ENCODE measurements at regions not wholly inside any gene's neighbourhood (a gene's known extent, or its start where the extent isn't known, plus 50 kb on each side); places are given as distances from the start of the nearest gene placed in this dataset.

DNA sequence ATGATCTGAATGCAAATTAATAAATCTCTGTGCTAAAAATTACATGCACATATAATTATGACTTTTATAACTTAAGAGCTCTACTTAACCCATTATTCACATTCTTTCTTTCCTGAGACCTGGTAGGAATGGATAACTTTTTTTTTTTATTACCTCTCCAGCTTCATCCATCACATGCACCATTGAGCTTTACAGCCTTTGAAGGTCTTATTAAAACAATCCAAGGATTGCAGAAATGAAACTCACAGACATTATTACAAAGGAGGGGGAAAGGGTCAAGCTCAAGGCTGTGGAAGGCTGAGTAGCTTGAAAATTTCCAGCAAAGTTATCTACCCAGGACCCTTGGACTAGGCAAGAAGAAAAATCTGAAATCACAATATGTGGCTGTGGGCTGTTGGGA, 202.5 kb upstream of the GRIP1 start:
- Histone ChIP-seq H2AK5ac (ENCODE audit: low read depth, low read length) (no peak overlapping the region), H2BK5ac (ENCODE audit: low read length) (no peak overlapping the region), H3K14ac (ENCODE audit: low read length) (no peak overlapping the region), H3K23ac (ENCODE audit: low read depth, low read length, poor library complexity) (no peak overlapping the region), H3K4me1 (ENCODE audit: control insufficient read depth in 2 of 2, insufficient read depth in 1 of 2, low read depth in 1 of 2, low read length in 2 of 2) (peaks cover 0 to 15% of the 10 kb centered on the region in 2 donors), H3K79me1 (ENCODE audit: low read depth, low read length) (no peaks in the 10 kb centered on the region), H2BK120ac (ENCODE audit: low read depth, low read length) (no peak overlapping the region), H4K8ac (ENCODE audit: low read depth, low read length) (no peak overlapping the region), H3K4me2 (ENCODE audit: insufficient read depth, low read length, poor library complexity, severe bottlenecking) (no peak overlapping the region), H3K4me3 (ENCODE audit: low read length in 2 of 2) (no peak overlapping the region), H3K4ac (ENCODE audit: low read length) (no peak overlapping the region), H2BK15ac (ENCODE audit: low read length) (no peak overlapping the region), H3K9me3 (replicated peaks in 1 of 2; ENCODE audit: control insufficient read depth in 2 of 2, insufficient read depth in 1 of 2, low read depth in 1 of 2, low read length in 2 of 2) (no peaks in the 10 kb centered on the region), H2AFZ (ENCODE audit: low read length) (no peak overlapping the region), H3K27me3 (ENCODE audit: control insufficient read depth in 3 of 3, insufficient read depth in 3 of 3, low read depth in 1 of 3, low read length in 3 of 3) (no peaks in the 10 kb centered on the region), H4K91ac (ENCODE audit: low read depth, low read length, poor library complexity) (no peak overlapping the region), H2BK12ac (ENCODE audit: low read length) (no peak overlapping the region), H3K18ac (ENCODE audit: low read length) (no peak overlapping the region), H3K9ac (ENCODE audit: low read depth, low read length, poor library complexity) (no peak overlapping the region), H3K36me3 (replicated peaks in 1 of 2; ENCODE audit: control insufficient read depth in 2 of 2, insufficient read depth in 2 of 2, low read length in 2 of 2) (no peaks in the 10 kb centered on the region), H3K27ac (replicated peaks; ENCODE audit: low read length) (no peak overlapping the region)
- no peak for DNase-seq (ENCODE audit: low spot score)

GRCh38 chr12:66884091-66884490, 205.2 kb upstream of the GRIP1 start:
- no peak overlapping the region for H2BK120ac ChIP-seq (ENCODE audit: low read depth, low read length)
- no peak overlapping the region for H2BK12ac ChIP-seq (ENCODE audit: low read length)
- no peak overlapping the region for H3K14ac ChIP-seq (ENCODE audit: low read length)
- no CpG with 5 or more reads among the region's 11 CpGs for WGBS, 2 donors (ENCODE audit: extremely low coverage in 2 of 2, insufficient read length in 2 of 2, insufficient replicate concordance in 1 of 2)
- H3K9me3 ChIP-seq (replicated peaks in 1 of 2; ENCODE audit: control insufficient read depth in 2 of 2, insufficient read depth in 1 of 2, low read depth in 1 of 2, low read length in 2 of 2): no peaks in the 10 kb centered on the region
- H2AFZ ChIP-seq (ENCODE audit: low read length): no peak overlapping the region
- H4K8ac ChIP-seq (ENCODE audit: low read depth, low read length): no peak overlapping the region
- no peak overlapping the region for H3K4me3 ChIP-seq (ENCODE audit: low read length in 2 of 2)
- no peak overlapping the region for H2BK15ac ChIP-seq (ENCODE audit: low read length)
- no peak overlapping the region for H3K4ac ChIP-seq (ENCODE audit: low read length)
- H2AK5ac ChIP-seq (ENCODE audit: low read depth, low read length): no peak overlapping the region
- H3K36me3 ChIP-seq (replicated peaks in 1 of 2; ENCODE audit: control insufficient read depth in 2 of 2, insufficient read depth in 2 of 2, low read length in 2 of 2): no peaks in the 10 kb centered on the region
- no peak overlapping the region for H3K4me2 ChIP-seq (ENCODE audit: insufficient read depth, low read length, poor library complexity, severe bottlenecking)
- DNase-seq (ENCODE audit: low spot score): no peak
- H3K23ac ChIP-seq (ENCODE audit: low read depth, low read length, poor library complexity): no peak overlapping the region
- H4K91ac ChIP-seq (ENCODE audit: low read depth, low read length, poor library complexity): no peak overlapping the region
- peaks cover 0 to 11% of the 10 kb centered on the region in 2 donors for H3K4me1 ChIP-seq (ENCODE audit: control insufficient read depth in 2 of 2, insufficient read depth in 1 of 2, low read depth in 1 of 2, low read length in 2 of 2)
- no peak overlapping the region for H2BK5ac ChIP-seq (ENCODE audit: low read length)
- no peaks in the 10 kb centered on the region for H3K27me3 ChIP-seq (ENCODE audit: control insufficient read depth in 3 of 3, insufficient read depth in 3 of 3, low read depth in 1 of 3, low read length in 3 of 3)
- no peak overlapping the region for H3K18ac ChIP-seq (ENCODE audit: low read length)
- no peak overlapping the region for H3K27ac ChIP-seq (replicated peaks; ENCODE audit: low read length)
- no peak overlapping the region for H3K9ac ChIP-seq (ENCODE audit: low read depth, low read length, poor library complexity)
- H3K79me1 ChIP-seq (ENCODE audit: low read depth, low read length): no peaks in the 10 kb centered on the region

DNA sequence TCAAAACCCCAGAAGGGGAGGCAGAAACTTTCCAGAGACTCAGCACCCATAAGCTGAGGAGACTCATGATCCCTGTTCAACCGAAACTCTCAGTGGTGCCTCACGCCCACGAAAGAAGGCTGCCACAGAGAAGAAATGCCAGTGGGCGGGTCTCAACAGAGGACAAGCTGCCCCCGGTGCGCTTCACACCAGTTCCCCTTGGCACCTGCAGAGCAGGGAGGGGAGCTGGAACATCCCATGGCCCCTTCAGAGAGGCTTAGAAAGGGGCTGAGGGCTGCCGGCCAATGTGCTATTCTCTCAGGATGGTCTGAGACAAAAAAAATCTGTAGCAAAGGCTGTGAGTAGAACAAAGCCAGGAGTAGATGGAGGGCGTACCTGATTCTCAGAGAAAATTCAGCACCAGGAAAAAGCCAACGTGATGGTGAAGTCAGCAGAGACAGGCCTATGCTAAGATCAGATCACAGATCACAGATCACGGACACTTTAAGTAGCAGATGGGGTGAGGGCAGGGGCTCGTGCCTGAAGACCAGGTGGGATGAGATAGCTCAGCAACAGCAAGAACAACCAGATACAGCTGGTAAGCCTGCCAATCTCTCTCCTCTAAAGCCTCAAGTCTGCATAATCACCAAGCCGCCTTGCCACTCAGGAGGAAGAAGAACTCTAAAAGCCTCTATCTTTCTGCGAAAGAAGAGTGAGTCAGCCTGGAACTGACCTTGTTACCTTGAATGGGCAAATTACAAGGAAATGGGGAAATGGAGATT, 206.4 kb upstream of the GRIP1 start:
- Histone ChIP-seq H3K4me1 (ENCODE audit: control insufficient read depth in 2 of 2, insufficient read depth in 1 of 2, low read depth in 1 of 2, low read length in 2 of 2) (peaks cover 0 to 8% of the 10 kb centered on the region in 2 donors), H2AFZ (ENCODE audit: low read length) (no peak overlapping the region), H2AK5ac (ENCODE audit: low read depth, low read length) (no peak overlapping the region), H4K91ac (ENCODE audit: low read depth, low read length, poor library complexity) (no peak overlapping the region), H3K4me3 (ENCODE audit: low read length in 2 of 2) (no peak overlapping the region), H3K9me3 (replicated peaks in 1 of 2; ENCODE audit: control insufficient read depth in 2 of 2, insufficient read depth in 1 of 2, low read depth in 1 of 2, low read length in 2 of 2) (no peaks in the 10 kb centered on the region), H3K4ac (ENCODE audit: low read length) (no peak overlapping the region), H4K8ac (ENCODE audit: low read depth, low read length) (no peak overlapping the region), H2BK120ac (ENCODE audit: low read depth, low read length) (no peak overlapping the region), H3K18ac (ENCODE audit: low read length) (no peak overlapping the region), H3K4me2 (ENCODE audit: insufficient read depth, low read length, poor library complexity, severe bottlenecking) (no peak overlapping the region), H3K9ac (ENCODE audit: low read depth, low read length, poor library complexity) (no peak overlapping the region), H3K23ac (ENCODE audit: low read depth, low read length, poor library complexity) (no peak overlapping the region), H3K27ac (replicated peaks; ENCODE audit: low read length) (no peak overlapping the region), H3K79me1 (ENCODE audit: low read depth, low read length) (no peaks in the 10 kb centered on the region), H3K14ac (ENCODE audit: low read length) (no peak overlapping the region), H3K27me3 (ENCODE audit: control insufficient read depth in 3 of 3, insufficient read depth in 3 of 3, low read depth in 1 of 3, low read length in 3 of 3) (no peaks in the 10 kb centered on the region), H2BK12ac (ENCODE audit: low read length) (no peak overlapping the region), H2BK15ac (ENCODE audit: low read length) (no peak overlapping the region), H3K36me3 (replicated peaks in 1 of 2; ENCODE audit: control insufficient read depth in 2 of 2, insufficient read depth in 2 of 2, low read length in 2 of 2) (no peaks in the 10 kb centered on the region), H2BK5ac (ENCODE audit: low read length) (no peak overlapping the region)
- DNase-seq (ENCODE audit: low spot score): no peak
- no CpG with 5 or more reads among the region's 13 CpGs for WGBS, 2 donors (ENCODE audit: extremely low coverage in 2 of 2, insufficient read length in 2 of 2, insufficient replicate concordance in 1 of 2)

DNA sequence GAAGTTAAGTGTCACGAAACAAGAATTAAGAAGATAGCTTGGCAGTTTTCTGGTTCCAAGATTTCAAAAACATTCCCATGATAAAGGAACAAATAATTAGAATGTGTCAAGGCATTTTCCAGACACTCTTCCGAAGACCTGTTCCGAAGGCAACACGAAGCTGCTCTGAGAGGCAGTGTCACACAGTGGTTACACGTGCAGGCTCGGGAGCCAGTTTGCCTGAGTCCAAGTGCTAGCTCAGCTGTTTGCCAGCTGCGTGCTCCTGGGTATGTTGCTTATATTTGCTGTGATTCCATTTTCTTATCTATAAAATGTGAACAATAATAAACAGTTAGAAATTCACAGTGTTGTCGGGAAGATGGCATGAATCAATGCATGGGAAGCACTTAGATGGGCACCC, 217.9 kb upstream of the GRIP1 start:
- no peak overlapping the region for H2BK12ac ChIP-seq (ENCODE audit: low read length)
- no peak overlapping the region for H3K9ac ChIP-seq (ENCODE audit: low read depth, low read length, poor library complexity)
- no peak overlapping the region for H2AK5ac ChIP-seq (ENCODE audit: low read depth, low read length)
- no peak overlapping the region for H3K18ac ChIP-seq (ENCODE audit: low read length)
- no peaks in the 10 kb centered on the region for H3K79me1 ChIP-seq (ENCODE audit: low read depth, low read length)
- H2AFZ ChIP-seq (ENCODE audit: low read length): no peak overlapping the region
- no peak overlapping the region for H3K4me2 ChIP-seq (ENCODE audit: insufficient read depth, low read length, poor library complexity, severe bottlenecking)
- WGBS, 2 donors (ENCODE audit: extremely low coverage in 2 of 2, insufficient read length in 2 of 2, insufficient replicate concordance in 1 of 2): no CpG with 5 or more reads among the region's 8 CpGs
- no peak overlapping the region for H3K4me3 ChIP-seq (ENCODE audit: low read length in 2 of 2)
- no peak overlapping the region for H3K23ac ChIP-seq (ENCODE audit: low read depth, low read length, poor library complexity)
- no peak for DNase-seq (ENCODE audit: low spot score)
- H2BK5ac ChIP-seq (ENCODE audit: low read length): no peak overlapping the region
- H3K36me3 ChIP-seq (replicated peaks in 1 of 2; ENCODE audit: control insufficient read depth in 2 of 2, insufficient read depth in 2 of 2, low read length in 2 of 2): no peaks in the 10 kb centered on the region
- H2BK15ac ChIP-seq (ENCODE audit: low read length): no peak overlapping the region
- H3K9me3 ChIP-seq (replicated peaks in 1 of 2; ENCODE audit: control insufficient read depth in 2 of 2, insufficient read depth in 1 of 2, low read depth in 1 of 2, low read length in 2 of 2): no peaks in the 10 kb centered on the region
- no peak overlapping the region for H3K27ac ChIP-seq (replicated peaks; ENCODE audit: low read length)
- peaks cover 2 to 20% of the 10 kb centered on the region in 2 donors for H3K4me1 ChIP-seq (ENCODE audit: control insufficient read depth in 2 of 2, insufficient read depth in 1 of 2, low read depth in 1 of 2, low read length in 2 of 2)
- no peak overlapping the region for H4K8ac ChIP-seq (ENCODE audit: low read depth, low read length)
- no peak overlapping the region for H2BK120ac ChIP-seq (ENCODE audit: low read depth, low read length)
- H4K91ac ChIP-seq (ENCODE audit: low read depth, low read length, poor library complexity): no peak overlapping the region
- no peaks in the 10 kb centered on the region for H3K27me3 ChIP-seq (ENCODE audit: control insufficient read depth in 3 of 3, insufficient read depth in 3 of 3, low read depth in 1 of 3, low read length in 3 of 3)
- no peak overlapping the region for H3K4ac ChIP-seq (ENCODE audit: low read length)
- no peak overlapping the region for H3K14ac ChIP-seq (ENCODE audit: low read length)

Data from neuronal stem cell (in vitro differentiated cells).